ENCODE measurements at regions not wholly inside any gene's neighbourhood (a gene's known extent, or its start where the extent isn't known, plus 50 kb on each side); places are given as distances from the start of the nearest gene placed in this dataset.
A peak's percentile ranks its signal among the peaks of the same experiment; 100 is the strongest.
"Not testable (repeated sequence)": the region's sequence is repeated elsewhere in the genome, so short reads cannot be mapped to it uniquely, and the experiment has no call there.

DNA sequence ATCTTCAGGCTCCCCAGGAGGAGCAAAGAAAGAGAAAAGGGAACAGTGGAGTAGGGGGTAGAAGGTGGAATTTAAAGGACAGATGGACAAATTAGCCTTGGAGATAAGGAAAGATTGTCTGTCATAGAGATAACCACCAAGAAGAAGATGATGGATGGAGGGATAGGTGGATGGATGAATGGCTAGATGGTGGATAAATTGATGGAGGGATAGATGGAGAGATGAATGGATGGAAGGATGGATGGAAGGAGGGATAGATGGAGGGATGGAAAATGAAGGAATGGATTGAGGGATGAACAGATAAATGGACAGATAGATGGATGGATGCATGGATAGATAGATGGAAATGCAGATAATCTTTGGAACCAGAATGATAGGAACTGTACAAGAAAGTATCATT lies 102.8 kb downstream of the TNFAIP3 start:
- no peak for DNase-seq (ENCODE audit: low spot score)

DNA sequence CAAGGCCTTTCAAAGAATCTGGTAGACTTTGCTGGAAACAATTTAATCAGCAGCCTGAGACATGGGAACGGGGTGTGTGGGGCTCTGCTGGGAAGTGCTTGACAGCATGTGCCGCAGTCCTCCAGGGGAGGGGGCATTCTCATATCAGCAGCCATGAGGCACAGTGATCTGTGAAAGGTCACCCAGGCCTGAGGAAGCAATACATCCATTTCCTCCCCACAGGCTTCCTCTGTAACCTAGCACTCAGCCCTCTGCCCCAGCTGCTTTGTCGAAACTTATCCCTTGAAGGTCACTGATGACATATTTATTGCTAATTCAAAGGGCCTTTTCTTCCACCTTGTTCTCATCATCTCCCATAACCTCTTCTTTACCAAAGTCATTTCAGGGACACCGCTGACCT lies 103.3 kb downstream of the TNFAIP3 start:
- no peak for DNase-seq (ENCODE audit: low spot score)

DNA sequence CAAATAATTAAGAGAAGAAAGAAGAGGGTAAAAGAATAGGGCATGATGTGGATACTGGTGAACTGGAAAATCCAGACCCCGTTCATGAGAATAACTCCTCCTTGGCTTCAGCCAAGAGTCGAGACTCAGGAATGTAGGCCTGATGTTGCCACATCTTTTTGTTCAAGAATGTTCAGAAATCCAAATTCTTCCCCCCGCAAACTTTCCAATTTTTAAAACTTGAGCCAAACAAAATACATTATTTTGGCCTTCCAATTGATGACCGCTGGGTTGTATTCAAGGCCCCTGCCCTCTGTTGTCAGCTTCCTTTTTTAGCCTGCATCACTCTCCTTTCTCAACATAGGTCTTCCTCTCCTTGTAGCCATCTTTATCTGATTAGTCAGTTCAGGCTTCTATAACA lies 106.1 kb downstream of the TNFAIP3 start:
- peak; percentile 60 for DNase-seq (ENCODE audit: low spot score)

DNA sequence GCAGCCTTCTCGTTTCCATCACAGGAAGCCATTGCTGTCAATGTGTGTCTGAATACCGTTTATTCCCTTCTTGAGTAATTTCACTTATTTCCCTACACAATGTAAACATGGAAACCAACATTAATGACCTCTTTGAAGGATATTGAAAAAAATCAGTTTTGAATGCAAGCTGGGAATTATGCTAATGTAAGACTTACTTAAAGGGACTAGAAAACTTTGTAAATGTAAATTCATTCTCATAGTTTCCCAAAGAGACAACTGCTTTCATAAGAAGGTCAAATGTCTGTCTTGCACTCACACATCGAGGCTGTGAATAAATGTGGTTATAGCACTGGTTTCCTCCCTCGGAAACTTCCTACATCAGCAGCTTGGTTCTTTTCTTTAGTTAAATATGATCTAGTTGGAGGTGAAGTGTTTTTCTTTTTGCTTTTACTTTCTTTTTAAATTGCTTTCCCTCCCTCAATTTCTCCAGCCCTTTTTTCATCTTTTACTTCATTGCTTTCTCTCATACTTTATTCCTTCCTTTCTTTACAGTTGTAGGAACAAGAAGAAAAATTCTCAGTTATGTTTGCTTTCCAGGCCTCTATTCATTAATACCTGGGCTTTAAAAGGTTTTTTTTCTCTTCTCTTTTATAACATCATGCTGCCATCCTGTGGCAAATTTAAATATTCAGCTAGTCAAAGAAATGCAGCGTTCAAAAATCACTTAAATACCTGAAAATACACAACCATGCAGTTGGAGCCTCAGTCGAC lies 108.3 kb downstream of the TNFAIP3 start:
- peak; percentile 24 for DNase-seq (ENCODE audit: low spot score)

DNA sequence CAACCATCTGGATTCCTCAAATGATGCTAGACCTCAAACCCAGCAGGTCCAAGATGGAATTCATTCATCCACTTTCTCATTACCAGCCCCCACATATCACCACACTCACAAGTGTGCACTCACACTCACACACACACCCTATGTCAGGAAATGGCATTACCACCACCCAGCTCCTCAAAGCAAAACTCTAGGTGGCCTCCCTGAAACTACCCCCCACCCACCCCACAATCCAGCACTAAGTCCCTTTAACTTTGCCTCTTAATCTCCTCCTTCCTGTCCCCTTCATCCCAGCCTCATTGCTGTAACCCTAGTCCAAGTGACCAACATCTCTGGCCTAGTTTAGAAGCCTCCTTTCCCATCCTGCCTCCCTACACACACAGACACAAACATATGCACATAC lies 109.4 kb downstream of the TNFAIP3 start:
- DNase-seq (ENCODE audit: low spot score) = no peak

DNA sequence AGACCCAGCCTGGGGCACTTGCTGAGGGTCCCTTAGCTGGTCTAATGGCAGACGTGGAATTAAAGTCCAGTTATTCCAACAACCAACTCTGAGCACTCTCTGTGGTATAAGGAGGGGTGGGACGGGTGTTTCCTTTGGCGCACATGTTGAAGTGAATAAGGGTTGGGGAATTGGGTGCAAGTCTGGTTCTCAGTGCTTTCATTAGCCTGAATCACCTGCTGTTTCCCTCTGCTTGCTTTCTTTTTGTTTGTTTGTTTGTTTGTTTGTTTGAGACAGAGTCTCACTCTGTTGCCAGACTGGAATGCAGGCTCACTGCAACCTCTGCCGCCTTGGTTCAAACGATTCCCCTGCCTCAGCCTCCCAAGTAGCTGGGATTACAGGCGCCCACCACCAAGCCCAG lies 110.1 kb downstream of the TNFAIP3 start:
- no peak for DNase-seq (ENCODE audit: low spot score)

DNA sequence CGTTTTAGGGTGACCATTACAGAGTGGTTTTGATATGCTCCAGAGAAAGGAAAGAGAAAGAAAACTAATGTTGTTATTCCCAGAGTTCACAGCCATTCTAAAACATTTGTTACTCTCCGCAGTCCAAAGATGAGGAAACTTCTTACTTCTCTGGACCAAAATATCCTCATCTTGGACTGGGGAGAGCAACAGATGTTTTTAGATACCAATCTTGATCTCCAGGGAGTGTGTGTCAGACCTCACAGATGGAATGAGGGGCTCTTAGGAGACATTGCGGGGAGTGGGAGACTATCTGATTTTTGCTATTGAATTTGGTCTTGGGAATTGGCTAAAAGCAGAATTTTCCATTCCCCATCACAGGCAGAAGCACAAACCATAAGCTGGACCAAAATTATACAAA lies 110.8 kb downstream of the TNFAIP3 start:
- no peak for DNase-seq (ENCODE audit: low spot score)

DNA sequence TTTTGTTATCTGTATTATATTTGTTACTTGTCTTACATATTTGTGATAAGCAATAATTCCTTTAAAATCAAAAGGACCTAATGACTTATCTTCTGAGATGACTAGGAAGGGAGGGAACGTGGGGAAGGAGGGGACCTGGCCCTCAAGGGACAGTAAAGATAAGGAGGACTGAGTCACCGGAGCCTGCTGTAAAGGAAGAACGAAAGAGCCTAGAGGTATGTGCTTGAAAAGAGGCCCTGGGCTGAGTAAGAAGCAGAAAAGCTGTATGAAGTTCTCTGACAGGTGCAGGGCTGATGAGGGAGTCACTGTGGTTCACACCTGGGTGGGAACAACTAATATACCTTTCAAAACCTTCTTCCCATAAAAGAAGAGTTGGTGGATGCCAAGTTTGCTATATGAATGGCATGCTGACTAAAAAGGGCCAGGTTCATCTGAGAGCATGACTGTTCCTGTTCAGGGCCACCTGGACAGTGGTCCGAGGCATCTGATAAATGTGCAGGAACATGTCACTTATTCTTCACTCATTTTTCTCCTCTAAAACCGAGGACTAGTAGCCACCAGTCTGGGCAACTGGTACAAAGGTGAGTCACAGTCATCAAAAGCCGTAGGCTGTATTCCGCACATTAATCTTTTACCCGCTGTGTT lies 111.3 kb downstream of the TNFAIP3 start:
- no peak for DNase-seq (ENCODE audit: low spot score)

DNA sequence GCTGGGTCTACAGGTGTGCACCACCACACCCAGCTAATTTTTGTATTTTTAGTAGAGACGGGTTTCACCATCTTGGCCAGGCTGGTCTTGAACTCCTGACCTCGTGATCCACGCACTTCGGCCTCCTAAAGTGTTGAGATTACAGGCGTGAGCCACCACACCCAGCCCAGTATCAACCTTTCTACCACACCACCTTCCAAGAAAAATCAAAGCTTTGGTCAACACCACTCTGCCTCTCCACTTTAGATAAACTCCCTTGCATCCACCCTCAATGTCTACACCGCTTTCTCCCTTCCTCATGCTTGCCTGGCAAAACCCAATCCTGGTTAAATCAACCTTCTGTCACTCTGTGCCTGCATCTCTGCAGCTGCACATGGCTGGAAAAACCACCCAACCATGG lies 112.2 kb downstream of the TNFAIP3 start:
- not testable (repeated sequence) for DNase-seq (ENCODE audit: low spot score)

DNA sequence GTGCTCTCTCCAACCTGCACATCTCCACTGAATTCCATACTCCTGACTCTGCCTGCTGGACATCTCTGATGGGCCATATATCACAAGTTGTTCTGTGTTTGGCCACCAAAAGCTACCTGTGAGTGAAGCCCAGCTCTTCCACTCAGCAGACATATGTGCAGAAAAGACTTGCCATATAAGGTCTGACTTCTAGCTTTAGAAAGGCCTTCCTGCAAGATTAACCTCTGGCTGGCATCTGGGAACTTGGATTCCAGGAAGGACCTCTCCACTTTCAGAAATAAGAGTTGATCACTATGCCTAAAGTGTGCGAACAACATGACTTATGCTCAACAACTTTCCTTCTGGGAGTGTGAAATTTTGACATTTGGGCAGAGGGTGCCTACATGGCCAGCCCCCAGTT lies 113.7 kb downstream of the TNFAIP3 start:
- no peak for DNase-seq (ENCODE audit: low spot score)

DNA sequence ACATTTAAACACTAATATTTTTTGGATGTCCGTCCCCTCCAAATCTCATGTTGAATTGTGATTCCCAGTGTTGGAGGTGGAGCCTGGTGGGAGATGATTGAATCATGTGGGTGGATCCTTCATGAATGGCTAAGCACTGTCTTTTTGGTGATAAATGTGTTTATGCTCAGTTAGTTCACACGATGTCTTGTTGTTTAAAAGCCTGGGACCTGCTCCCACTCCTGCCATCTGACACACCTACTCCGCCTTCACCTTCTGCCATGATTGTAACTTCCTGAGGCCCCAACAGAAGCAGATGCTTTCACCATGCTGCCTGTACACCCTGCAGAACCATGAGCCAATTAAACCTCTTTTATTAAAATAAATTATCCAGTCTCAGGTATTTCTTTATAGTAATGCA lies 114.7 kb downstream of the TNFAIP3 start:
- DNase-seq (ENCODE audit: low spot score) = no peak

DNA sequence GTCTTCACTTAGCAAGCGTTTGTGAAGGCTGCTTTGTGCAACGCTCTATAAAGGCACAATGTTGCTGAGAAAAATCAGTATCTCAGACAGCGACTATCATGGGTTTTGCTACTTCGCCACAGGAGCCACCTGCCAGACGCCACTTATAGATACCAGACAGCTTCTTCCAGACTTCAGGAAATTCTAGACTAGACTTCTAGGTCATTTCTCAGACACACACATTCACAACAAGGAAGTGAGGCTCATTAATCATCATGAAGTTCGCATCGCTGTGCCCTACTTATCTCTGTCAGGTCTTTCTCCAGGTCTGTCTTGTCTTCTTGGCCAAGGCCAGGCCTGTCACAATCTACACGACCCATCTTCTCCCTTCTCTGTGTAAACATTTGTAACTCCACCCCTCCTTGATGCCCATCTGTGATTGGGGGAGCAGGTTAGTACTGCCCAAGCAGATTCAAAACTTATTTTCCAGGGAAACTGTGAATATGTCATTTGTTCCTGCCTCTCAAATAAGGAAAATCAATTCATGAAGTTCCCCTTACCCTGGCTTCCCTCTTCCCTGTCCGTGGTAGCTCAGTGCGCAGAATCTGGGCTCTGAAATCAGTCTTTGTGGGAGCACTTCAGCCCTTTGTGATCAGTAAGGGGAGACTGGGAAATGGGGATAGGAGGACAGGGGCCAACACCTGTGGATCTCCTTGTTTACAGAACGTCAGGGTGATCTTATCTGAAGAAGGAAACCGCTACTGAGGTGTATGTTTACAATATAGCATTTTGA lies 115.5 kb downstream of the TNFAIP3 start:
- no peak for DNase-seq (ENCODE audit: low spot score)

DNA sequence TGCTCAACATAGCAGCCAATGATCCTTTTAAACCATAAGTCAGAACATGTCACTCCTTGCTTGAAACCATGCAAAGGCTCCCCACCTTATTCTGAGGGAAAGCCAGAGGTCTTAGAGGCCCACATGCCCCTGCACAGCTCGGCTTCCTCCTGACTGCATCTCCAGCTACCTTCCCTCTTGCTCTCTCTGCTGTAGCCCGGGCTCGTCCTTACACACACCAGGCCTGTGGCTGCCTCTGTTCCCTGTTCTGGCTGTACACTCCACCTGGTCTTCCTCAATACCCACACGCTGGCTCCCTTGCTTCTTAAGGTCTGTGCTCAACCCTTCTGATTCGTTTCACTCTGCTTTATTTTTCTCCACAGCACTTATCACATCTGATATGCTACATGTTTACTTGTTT lies 116.2 kb downstream of the TNFAIP3 start:
- no peak for DNase-seq (ENCODE audit: low spot score)

DNA sequence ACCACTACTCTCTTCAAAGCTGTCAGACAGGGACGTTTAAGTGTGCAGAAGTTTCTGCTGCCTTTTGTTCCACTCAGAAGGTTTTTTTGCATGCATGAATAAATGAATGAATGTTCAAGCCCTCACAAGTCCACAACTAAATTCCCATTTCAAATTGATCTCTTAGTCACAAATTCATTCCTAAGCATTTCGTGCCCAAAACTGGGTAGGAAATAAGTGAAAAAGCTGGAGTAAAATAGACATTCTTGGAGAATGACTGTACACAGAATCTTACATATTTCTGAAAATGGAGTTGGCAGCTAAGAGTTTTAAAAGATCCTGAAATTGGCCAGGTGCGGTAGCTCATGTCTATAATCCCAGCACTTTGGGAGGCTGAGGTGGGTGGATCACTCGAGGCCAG lies 117.6 kb downstream of the PERP start:
- peak; percentile 21 for DNase-seq (ENCODE audit: low spot score)

DNA sequence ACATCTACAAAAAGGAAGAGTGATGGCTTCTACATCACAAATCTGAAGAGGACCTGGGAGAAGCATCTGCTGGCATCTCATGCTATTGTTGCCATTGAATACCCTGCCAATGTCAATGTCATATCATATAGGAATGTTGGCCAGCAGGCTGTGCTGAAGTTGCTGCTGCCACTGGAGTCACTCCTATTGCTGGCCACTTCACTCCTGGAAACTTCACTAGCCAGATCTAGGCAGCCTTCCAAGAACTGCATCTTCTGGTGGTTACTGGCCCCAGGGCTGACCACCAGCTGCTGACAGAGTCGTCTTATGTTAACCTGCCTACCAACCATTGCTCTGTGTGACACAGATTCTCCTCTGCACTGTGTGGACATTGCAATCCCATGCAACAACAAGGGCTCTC lies 111.8 kb downstream of the PERP start:
- no peak for DNase-seq (ENCODE audit: low spot score)

DNA sequence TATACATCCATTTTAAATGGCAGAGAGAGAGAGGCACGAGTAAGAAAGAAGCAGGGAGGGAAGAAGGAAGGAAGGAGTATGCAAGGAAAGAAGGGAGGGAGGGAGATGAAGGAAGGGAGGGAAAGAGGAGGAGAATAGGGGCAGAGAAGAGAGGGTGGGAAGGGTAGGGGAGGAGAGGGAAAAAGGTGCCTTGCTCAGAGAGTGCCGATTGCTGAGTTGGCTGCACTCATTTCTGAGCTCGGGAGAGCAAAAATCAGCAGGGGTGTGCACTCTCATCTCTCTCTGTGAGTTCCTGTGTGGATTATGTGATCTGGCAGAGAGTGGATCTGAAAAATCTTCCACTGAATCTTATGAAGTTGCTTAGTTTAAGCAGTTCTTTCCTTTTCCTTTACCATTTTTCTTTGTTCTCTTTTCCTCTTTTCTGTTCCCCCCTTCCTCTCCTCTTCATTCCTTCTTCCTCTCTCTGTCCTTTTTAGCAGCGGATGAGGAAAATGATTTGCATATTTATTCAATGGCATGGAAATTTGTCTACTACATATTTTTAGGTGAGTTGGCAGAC lies 108.7 kb downstream of the PERP start:
- no peak for DNase-seq (ENCODE audit: low spot score)

DNA sequence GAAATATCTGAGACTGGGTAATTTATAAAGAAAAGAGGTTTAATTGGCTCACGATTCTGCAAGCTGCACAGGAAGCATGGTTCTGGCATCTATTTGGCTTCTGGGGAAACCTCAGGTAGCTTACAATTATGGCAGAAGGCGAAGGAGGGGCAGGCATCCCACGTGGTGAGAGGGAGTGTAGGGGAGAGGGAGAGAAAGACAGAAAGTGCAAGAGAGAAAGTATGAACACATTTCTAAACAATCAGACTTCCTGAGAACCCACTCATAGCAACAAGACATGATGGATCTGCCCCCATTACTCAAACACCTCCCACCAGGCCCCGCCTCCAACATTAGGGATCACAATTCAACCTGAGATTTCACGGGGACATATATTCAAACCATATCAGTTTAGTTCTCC lies 107.4 kb downstream of the PERP start:
- DNase-seq (ENCODE audit: low spot score) = no peak

DNA sequence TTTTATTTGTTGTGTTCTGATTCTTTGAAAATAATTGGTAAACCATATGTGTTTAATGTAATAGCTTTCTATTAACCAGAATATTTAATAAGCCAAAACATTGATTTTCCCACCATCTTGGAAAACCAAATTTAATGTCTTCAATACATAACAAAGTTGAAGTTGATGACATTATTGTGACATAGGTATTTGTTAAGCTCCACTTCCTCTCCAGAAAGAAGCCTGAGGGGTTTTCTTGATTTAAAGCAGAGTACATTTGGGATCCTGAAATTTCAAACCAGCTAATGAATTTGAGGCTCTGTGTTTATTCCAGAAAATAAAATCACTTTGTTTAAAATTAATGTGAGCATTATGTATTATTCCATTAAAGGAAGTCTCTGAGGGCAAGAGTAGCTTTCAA lies 106.3 kb downstream of the PERP start:
- DNase-seq (ENCODE audit: low spot score) = no peak

DNA sequence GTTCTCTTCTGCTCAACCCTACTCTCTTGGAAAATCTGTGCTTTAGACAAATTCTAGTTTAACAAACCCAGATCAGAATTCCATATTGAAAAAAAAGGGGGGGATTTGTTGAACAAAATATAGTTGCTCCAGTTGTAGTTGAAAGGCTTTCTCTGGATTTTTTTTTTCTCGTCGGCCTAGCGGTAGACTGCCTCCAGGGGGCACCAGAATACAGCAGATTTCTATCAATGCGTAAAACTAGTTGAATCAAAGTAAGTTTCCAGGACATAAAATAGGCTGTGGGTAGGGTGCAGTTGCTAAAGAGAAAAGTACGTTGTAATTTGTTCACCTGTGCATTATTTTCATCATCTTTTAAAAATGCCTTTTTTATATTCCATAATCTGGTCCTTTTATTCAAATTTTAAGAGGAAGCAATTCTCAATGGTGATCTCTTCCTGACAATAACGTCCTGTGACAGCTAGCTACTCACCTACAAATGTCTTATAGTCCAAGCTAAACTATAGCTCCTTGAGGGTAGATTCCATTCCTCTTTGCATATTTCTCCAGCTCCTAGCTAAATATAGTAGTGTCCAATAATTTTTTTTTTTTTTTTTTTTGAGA lies 105.4 kb downstream of the PERP start:
- DNase-seq (ENCODE audit: low spot score) = peak; percentile 58

DNA sequence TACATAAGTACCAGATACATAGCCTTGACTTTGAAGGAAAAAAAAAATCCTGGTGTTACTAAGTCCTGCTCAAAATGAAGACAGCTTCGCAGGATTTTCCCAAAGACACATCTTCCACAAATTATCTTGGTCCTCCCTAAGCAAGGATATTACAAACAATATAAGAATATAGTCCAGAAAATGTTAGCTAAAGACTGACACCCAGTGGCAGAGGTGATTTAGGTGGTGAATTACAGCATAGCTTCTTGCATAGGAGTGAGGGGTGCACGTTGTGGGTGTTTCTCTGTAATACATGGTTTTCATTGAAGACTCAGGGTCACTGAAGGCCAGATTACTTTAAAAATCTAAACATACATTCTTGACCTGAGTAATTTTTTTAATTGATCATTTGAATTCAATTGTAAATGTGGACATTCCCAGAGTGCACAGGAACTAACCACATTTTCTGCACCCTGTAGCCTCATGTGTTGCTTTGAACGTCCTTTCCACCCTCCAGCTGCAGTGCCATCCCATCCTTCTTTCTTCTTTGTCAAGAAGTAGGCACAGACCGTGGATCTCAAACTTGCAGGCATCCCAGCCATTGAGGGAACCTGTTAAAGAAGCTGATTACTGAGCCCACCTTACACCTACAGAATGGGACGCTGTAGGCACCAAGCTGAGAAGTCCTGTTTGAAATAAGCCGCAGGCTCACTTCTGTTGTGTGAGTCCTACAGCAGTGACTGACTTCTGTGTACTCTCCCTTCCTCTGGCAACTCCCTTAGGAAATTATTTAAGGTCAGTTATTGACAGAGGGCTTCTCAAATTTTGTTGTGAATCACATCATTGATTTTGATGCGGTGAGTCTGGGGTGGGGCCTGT lies 102.6 kb downstream of the PERP start:
- DNase-seq (ENCODE audit: low spot score) = peak; percentile 40

DNA sequence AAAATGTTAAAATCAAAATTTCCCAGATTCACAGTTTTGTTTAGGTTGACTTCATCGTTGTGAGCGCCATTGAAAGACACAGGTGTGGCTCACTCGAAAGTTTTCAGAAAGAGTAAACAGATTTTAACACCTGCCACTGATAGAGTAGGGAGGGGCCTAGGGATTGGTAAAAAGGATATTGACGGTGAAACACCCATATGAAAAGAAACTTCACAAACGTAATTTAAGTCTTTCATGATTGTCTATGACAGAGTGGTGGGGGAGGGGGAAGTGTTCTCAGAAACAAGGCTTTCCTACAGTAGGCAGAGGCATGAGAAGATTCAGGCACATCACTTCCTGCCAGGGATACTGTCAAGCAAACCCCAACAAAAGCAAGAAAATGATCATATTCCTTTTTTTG lies 101.4 kb downstream of the PERP start:
- DNase-seq (ENCODE audit: low spot score) = no peak

All from AG20443 (cell line).